Common myeloid progenitor, CD34-positive (primary cell): ENCODE measurements at regions not wholly inside any gene's neighbourhood (a gene's known extent, or its start where the extent isn't known, plus 50 kb on each side); places are given as distances from the start of the nearest gene placed in this dataset.
"Not testable (repeated sequence)": the region's sequence is repeated elsewhere in the genome, so short reads cannot be mapped to it uniquely, and the experiment has no call there.

ENCODE experiments used
- CTCF ChIA-PET: fragments of 350-600 bp; sonication (Branson Sonifier 250); formaldehyde crosslinking; loops from one replicate; lab custom pipeline; 2021; ENCODE audit warnings: antibody characterized with exemption; lab: Charles Lee
- POLR2A ChIA-PET: fragments of 350-600 bp; sonication (Branson Sonifier 250); formaldehyde crosslinking; loops from one replicate; lab custom pipeline; 2021; ENCODE audit warnings: antibody characterized with exemption; lab: Charles Lee
- DNase-seq, 3 donors: peaks; one replicate each; pipeline versions ENCODE4 v3.0.0 to v3.0.0-alpha.2; 2013
- H3K27ac ChIP-seq, 2 experiments: 1 replicate in 1 of 2; 2 replicates in 1 of 2; pipeline ENCODE4 v1.7.0; 2013; ENCODE audit warnings: inconsistent platforms in 2 of 2, low read length in 2 of 2, mild to moderate bottlenecking in 2 of 2, low read depth in 1 of 2, moderate library complexity in 1 of 2; ENCODE audit not compliant: severe bottlenecking in 2 of 2, insufficient read depth in 1 of 2, poor library complexity in 1 of 2
- H3K27me3 ChIP-seq, 5 experiments: replicated peaks in 2 of 5; 1 replicate in 3 of 5; 2 replicates in 2 of 5; pipeline versions ENCODE4 v1.6.1 to v1.7.0; 2013; ENCODE audit warnings: low read length in 4 of 5, mild to moderate bottlenecking in 2 of 5, moderate library complexity in 2 of 5, inconsistent platforms in 1 of 5; ENCODE audit not compliant: insufficient read depth in 5 of 5, control insufficient read depth in 4 of 5
- H3K36me3 ChIP-seq, 4 experiments: 1 replicate in 2 of 4; 2 replicates in 2 of 4; pipeline versions ENCODE4 v1.6.1 to v1.7.0; 2013; ENCODE audit warnings: low read length in 3 of 4, control low read depth in 1 of 4, mild to moderate bottlenecking in 1 of 4; ENCODE audit not compliant: control insufficient read depth in 4 of 4, insufficient read depth in 4 of 4
- H3K4me1 ChIP-seq, 4 experiments: 1 replicate in 3 of 4; 2 replicates in 1 of 4; pipeline versions ENCODE4 v1.6.1 to v1.7.1; 2013; ENCODE audit warnings: low read length in 3 of 4, mild to moderate bottlenecking in 3 of 4, control low read depth in 1 of 4, inconsistent platforms in 1 of 4, moderate library complexity in 1 of 4; ENCODE audit not compliant: control insufficient read depth in 4 of 4, insufficient read depth in 4 of 4; ENCODE audit errors: control extremely low read depth in 1 of 4
- H3K4me3 ChIP-seq, 7 experiments: 1 replicate in 4 of 7; 2 replicates in 3 of 7; pipeline versions ENCODE4 v1.5.1 to v1.7.0; 2013; ENCODE audit warnings: mild to moderate bottlenecking in 7 of 7, low read length in 6 of 7, moderate library complexity in 6 of 7, inconsistent platforms in 2 of 7, low read depth in 2 of 7, control low read depth in 1 of 7; ENCODE audit not compliant: insufficient read depth in 4 of 7, control insufficient read depth in 1 of 7; ENCODE audit errors: extremely low read depth in 1 of 7
- H3K9me3 ChIP-seq, 5 experiments: 1 replicate in 4 of 5; 2 replicates in 1 of 5; pipeline versions ENCODE4 v1.6.1 to v1.7.1; 2013; ENCODE audit warnings: low read length in 4 of 5, mild to moderate bottlenecking in 2 of 5, inconsistent platforms in 1 of 5, low read depth in 1 of 5, moderate library complexity in 1 of 5; ENCODE audit not compliant: control insufficient read depth in 4 of 5, insufficient read depth in 2 of 5; ENCODE audit errors: control extremely low read depth in 1 of 5
- WGBS: methylation state at CpG from one replicate; pipeline ENCODE4 v1.1.5; 2013; ENCODE audit not compliant: insufficient coverage; 5-methylcytosine and 5-hydroxymethylcytosine counted together

DNA sequence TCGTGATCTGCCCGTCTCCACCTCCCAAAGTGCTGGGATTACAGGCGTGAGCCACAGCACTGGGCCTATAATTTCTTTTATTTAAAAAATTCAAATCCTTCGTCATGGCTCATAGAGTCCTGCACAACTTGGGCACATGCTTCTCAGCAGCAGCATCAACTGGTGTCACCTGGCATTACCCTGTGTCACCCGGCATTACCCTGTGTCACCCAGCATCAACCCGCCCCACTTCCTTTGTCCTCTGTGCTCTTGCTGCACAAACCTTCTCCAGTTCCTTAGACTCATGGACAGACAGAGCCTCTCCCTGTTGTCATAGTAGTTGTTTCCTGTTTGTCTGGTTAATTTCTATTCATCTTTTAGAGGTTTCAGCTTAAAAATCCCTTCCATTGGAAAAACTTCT lies 121.2 kb upstream of the SERBP1 start:
- no peaks in the 10 kb centered on the region for H3K9me3 ChIP-seq
- no peaks in the 10 kb centered on the region for H3K36me3 ChIP-seq
- POLR2A ChIA-PET = no interaction called here
- CTCF ChIA-PET = interaction anchor here (1.2 to 8.6 kb wide), 5 partner anchors 10 to 220 kb away, joined by 3 to 66 read pairs (median 7); no protein-coding TSS in a partner anchor
- 96% methylated on average over 6 of the region's 6 CpGs for WGBS
- H3K4me3 ChIP-seq = no peak overlapping the region
- peaks cover 0 to 7% (median 5%) of the 10 kb centered on the region in 4 experiments for H3K4me1 ChIP-seq
- DNase-seq = no peak
- no peaks in the 10 kb centered on the region for H3K27me3 ChIP-seq
- no peak overlapping the region for H3K27ac ChIP-seq

- 100% methylated on average over 3 of the region's 3 CpGs for WGBS
- Histone ChIP-seq H3K4me3 (no peak overlapping the region), H3K36me3 (no peaks in the 10 kb centered on the region), H3K27ac (no peak overlapping the region), H3K27me3 (no peaks in the 10 kb centered on the region), H3K9me3 (no peaks in the 10 kb centered on the region), H3K4me1 (peaks cover 0 to 10% (median 7%) of the 10 kb centered on the region in 4 experiments)
- DNase-seq = no peak
- ChIA-PET CTCF (interaction anchor here (1.5 to 8.6 kb wide), 6 partner anchors 9 to 214 kb away, joined by 3 to 66 read pairs (median 8); no protein-coding TSS in a partner anchor), POLR2A (no interaction called here)
Observed at GRCh38 chr1:67552336-67552759, 122.1 kb upstream of the SERBP1 start.

- POLR2A ChIA-PET, DNase-seq, H3K27me3 ChIP-seq, H3K27ac ChIP-seq, H3K4me3 ChIP-seq, H3K9me3 ChIP-seq, H3K36me3 ChIP-seq: not testable (repeated sequence)
- CTCF ChIA-PET = interaction anchor here (1.1 to 8.6 kb wide), 3 partner anchors 19 to 212 kb away, joined by 3 to 66 read pairs (median 9); no protein-coding TSS in a partner anchor
- peaks cover 0 to 22% (median 19%) of the 10 kb centered on the region in 4 experiments for H3K4me1 ChIP-seq
- 95% methylated on average over 4 of the region's 5 CpGs for WGBS
Observed at GRCh38 chr1:67554204-67554603, 124.0 kb upstream of the SERBP1 start.

DNA sequence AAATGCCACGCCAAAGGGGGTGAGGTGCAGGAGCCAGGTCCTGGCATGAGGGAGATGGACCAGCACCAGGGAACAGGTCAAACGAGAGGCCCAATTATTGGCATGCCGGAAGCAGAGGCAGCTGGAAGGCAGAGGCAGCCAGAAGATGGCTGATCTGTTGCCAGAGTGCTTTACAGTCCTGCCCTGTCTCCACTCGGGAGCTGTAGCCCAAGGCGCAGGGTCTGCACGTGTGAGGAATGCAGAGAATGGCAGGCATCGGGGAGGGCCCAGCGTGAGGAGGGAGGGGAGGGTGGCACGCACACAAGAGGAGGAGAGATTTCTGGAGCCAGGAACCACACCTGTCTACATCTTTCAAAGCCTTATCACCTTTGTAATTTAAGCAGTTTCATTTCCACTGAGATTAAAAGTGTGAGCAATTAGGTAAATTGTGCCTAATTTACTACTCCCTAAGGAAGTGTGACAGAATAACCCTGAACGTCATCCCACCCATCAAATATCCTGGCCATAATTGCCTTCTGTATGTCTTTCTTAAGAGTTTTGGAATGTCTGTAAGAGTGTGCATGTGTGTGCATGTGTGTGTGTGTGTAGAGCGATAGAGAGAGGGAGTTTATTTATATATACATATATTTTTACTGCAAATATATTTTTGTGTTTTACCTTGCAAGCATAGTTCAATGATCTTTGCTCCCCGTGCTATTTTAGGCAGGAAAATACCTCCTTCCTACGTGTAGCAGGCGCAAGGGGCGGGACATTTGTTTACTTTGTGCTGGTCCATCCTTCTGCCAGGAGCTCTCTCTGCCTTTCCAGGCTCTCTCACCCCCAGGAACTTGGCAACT lies 125.5 kb upstream of the SERBP1 start:
- Histone ChIP-seq H3K4me3 (no peak overlapping the region), H3K4me1 (peaks cover 0 to 24% (median 20%) of the 10 kb centered on the region in 4 experiments), H3K27ac (no peak overlapping the region), H3K9me3 (no peaks in the 10 kb centered on the region), H3K27me3 (no peaks in the 10 kb centered on the region), H3K36me3 (no peaks in the 10 kb centered on the region)
- 80% methylated on average over 7 of the region's 15 CpGs for WGBS
- ChIA-PET CTCF (interaction anchor here (1.2 to 9.0 kb wide), 4 partner anchors 11 to 204 kb away, joined by 3 to 148 read pairs (median 36); no protein-coding TSS in a partner anchor), POLR2A (no interaction called here)
- no peak for DNase-seq

- H3K36me3 ChIP-seq = no peaks in the 10 kb centered on the region
- 100% methylated on average over 1 of the region's 5 CpGs for WGBS
- CTCF ChIA-PET = interaction anchor here (1.2 to 9.0 kb wide), 5 partner anchors 12 to 294 kb away, joined by 3 to 148 read pairs (median 5); no protein-coding TSS in a partner anchor
Observed at GRCh38 chr1:67556297-67556900, 126.2 kb upstream of the SERBP1 start.

DNA sequence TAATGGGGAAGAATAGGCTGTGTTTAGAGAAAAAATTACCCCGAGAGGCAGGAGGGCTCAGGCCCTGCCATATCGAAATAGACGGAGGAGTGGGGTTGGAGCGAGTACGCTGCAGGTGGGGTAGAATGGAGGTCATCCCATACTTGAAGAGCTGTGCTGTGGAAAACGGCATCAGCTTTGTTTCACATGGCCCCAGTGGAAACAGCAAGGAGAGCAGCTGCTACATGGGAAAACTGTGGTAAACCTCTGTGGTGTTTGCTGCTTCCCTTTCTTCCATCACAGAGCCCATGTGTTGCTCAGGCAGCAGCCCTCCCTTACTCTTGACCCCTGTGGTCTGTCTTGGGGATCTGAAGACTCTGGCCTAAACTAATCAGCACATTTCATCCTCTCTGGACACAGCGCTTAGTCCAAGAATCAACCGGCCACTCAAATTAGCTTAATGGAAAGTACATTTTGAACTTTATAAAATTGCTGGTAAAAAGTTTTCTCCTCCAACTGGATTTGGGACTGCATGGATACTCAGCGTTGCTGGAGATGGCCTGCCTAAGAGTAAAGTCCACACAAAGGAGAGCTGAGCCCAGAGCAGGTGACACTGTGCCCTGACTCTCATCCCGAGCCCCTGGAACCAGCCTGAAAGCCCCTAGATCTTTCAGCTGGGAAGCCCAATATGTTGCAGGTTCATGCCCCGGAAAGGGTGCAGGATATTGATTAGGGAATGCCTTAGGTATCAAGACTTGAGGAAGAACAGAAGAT lies 127.1 kb upstream of the GADD45A start:
- Histone ChIP-seq H3K36me3 (no peaks in the 10 kb centered on the region), H3K27ac (no peak overlapping the region), H3K27me3 (no peaks in the 10 kb centered on the region), H3K4me1 (peaks cover 0 to 37% (median 25%) of the 10 kb centered on the region in 4 experiments), H3K4me3 (peak overlapping the region in 1 of 7 experiments; percentile 29), H3K9me3 (no peaks in the 10 kb centered on the region)
- 40% methylated on average over 10 of the region's 11 CpGs for WGBS
- CTCF ChIA-PET = interaction anchor here (0.9 to 9.0 kb wide), 13 partner anchors 13 to 293 kb away, joined by 3 to 148 read pairs (median 4); partner anchors contain the start of gene GADD45A
- POLR2A ChIA-PET = interaction anchor here (0.6 kb wide), 1 partner anchor 129 kb away, joined by 3 read pairs; no protein-coding TSS in a partner anchor
- DNase-seq = peak; percentile 49 to 76 (median 76)

More at GRCh38 chr1:67556297-67556900, 126.2 kb upstream of the SERBP1 start:
- POLR2A ChIA-PET = interaction anchor here (0.7 kb wide), 1 partner anchor 197 kb away, joined by 3 read pairs; no protein-coding TSS in a partner anchor
- no peak for DNase-seq
- H3K4me1 ChIP-seq = peaks cover 0 to 31% (median 22%) of the 10 kb centered on the region in 4 experiments
- no peaks in the 10 kb centered on the region for H3K9me3 ChIP-seq
- no peak overlapping the region for H3K27ac ChIP-seq
- H3K4me3 ChIP-seq = no peak overlapping the region
- no peaks in the 10 kb centered on the region for H3K27me3 ChIP-seq
